ENCODE measurements at regions not wholly inside any gene's neighbourhood (a gene's known extent, or its start where the extent isn't known, plus 50 kb on each side); places are given as distances from the start of the nearest gene placed in this dataset.
"Not testable (repeated sequence)": the region's sequence is repeated elsewhere in the genome, so short reads cannot be mapped to it uniquely, and the experiment has no call there.

- no peak for ATAC-seq (ENCODE audit: low FRiP score)
- no peak for DNase-seq (ENCODE audit: low spot score)
- no peak for TF ChIP-seq CTCF (IDR thresholded peaks at IDR 0.05)
Observed at GRCh38 chr2:106004851-106005250, 189.2 kb downstream of the UXS1 start.

GRCh38 chr2:105999211-105999989 is 194.7 kb downstream of the UXS1 start:
- DNase-seq (ENCODE audit: low spot score) (no peak), ATAC-seq (ENCODE audit: low FRiP score) (no peak)
- no peak for TF ChIP-seq CTCF (IDR thresholded peaks at IDR 0.05)

GRCh38 chr2:105997711-105998110 is 196.4 kb downstream of the UXS1 start:
- DNase-seq (ENCODE audit: low spot score) (no peak), ATAC-seq (ENCODE audit: low FRiP score) (no peak)
- no peak for TF ChIP-seq CTCF (IDR thresholded peaks at IDR 0.05)

GRCh38 chr2:105990624-105991023 is 203.5 kb downstream of the UXS1 start:
- TF ChIP-seq CTCF (IDR thresholded peaks at IDR 0.05): no peak
- ATAC-seq (ENCODE audit: low FRiP score) (no peak), DNase-seq (ENCODE audit: low spot score) (no peak)

GRCh38 chr2:105989803-105990202 is 204.3 kb downstream of the UXS1 start:
- DNase-seq (ENCODE audit: low spot score); ATAC-seq (ENCODE audit: low FRiP score): not testable (repeated sequence)

- ATAC-seq (ENCODE audit: low FRiP score) (no peak), DNase-seq (ENCODE audit: low spot score) (no peak)
- TF ChIP-seq CTCF (IDR thresholded peaks at IDR 0.05): no peak
Observed at GRCh38 chr2:105989070-105989469, 205.0 kb downstream of the UXS1 start.

GRCh38 chr2:105977807-105978206 is 216.3 kb downstream of the UXS1 start:
- no peak for ATAC-seq (ENCODE audit: low FRiP score)

More at GRCh38 chr2:105977807-105978206, 216.3 kb downstream of the UXS1 start:
- DNase-seq (ENCODE audit: low spot score): no peak
- no peak for TF ChIP-seq CTCF (IDR thresholded peaks at IDR 0.05)

Data from omental fat pad (tissue), 3 donors.